OCI-LY7 (cell line): ENCODE measurements at regions not wholly inside any gene's neighbourhood (a gene's known extent, or its start where the extent isn't known, plus 50 kb on each side); places are given as distances from the start of the nearest gene placed in this dataset.

Experiments
- BruUV-seq: library from RNA; stranded (reverse); fragments of 400-500 nt; replicated peaks from 2 replicates; lab custom pipeline; 2021; lab: Mats Ljungman, UMichigan
- CTCF ChIA-PET: fragments of 300-600 bp; sonication (Branson Sonifier 250); formaldehyde crosslinking; loops from one replicate; lab custom pipeline; 2022; ENCODE audit warnings: antibody characterized with exemption; ENCODE audit not compliant: unreplicated experiment; lab: Charles Lee
- POLR2A ChIA-PET: fragments of 300-600 bp; sonication (Branson Sonifier 250); formaldehyde crosslinking; loops from one replicate; lab custom pipeline; 2022; ENCODE audit warnings: antibody characterized with exemption; lab: Charles Lee
- DNase-seq: peaks from one replicate; pipeline ENCODE4 v3.0.0-alpha.2; 2015; ENCODE audit warnings: low spot score
- H2AFZ ChIP-seq: fragments of 200-600 bp; sonication (generic), shearing (Covaris generic); 2 replicates; pipeline ENCODE4 v1.6.1; 2014; ENCODE audit warnings: mild to moderate bottlenecking, antibody characterized with exemption, low read length, moderate library complexity
- H3K27ac ChIP-seq: fragments of 200-600 bp; sonication (generic); 2 replicates; pipeline ENCODE4 v1.5.1; 2014; ENCODE audit warnings: mixed run types, low read depth, mild to moderate bottlenecking, moderate library complexity, low read length, inconsistent platforms; ENCODE audit not compliant: poor library complexity, severe bottlenecking
- H3K36me3 ChIP-seq: fragments of 200-600 bp; sonication (generic); 2 replicates; pipeline ENCODE4 v1.6.1; 2014; ENCODE audit warnings: mild to moderate bottlenecking, antibody characterized with exemption, low read length, moderate library complexity, mixed read lengths; ENCODE audit not compliant: insufficient read depth
- H3K4me1 ChIP-seq: fragments of 200-600 bp; sonication (generic); 2 replicates; pipeline ENCODE4 v1.5.1; 2014; ENCODE audit warnings: mild to moderate bottlenecking, low read length; ENCODE audit not compliant: insufficient read depth, poor library complexity, severe bottlenecking
- H3K4me2 ChIP-seq: fragments of 200-600 bp; sonication (generic); 2 replicates; pipeline ENCODE4 v1.6.1; 2014; ENCODE audit warnings: mild to moderate bottlenecking, low read length
- H3K4me3 ChIP-seq: fragments of 200-600 bp; sonication (generic); 2 replicates; pipeline ENCODE4 v1.5.1; 2014; ENCODE audit warnings: mild to moderate bottlenecking, low read depth, low read length; ENCODE audit not compliant: poor library complexity, severe bottlenecking
- H3K79me2 ChIP-seq: fragments of 200-600 bp; sonication (generic); 2 replicates; pipeline ENCODE4 v1.6.1; 2016; ENCODE audit warnings: low read depth, mild to moderate bottlenecking, low read length, moderate library complexity, mixed read lengths; ENCODE audit not compliant: insufficient read depth
- H3K9me2 ChIP-seq: fragments of 200-600 bp; sonication (generic); 2 replicates; pipeline ENCODE4 v1.6.1; 2016; ENCODE audit warnings: mild to moderate bottlenecking, low read length, mixed read lengths; ENCODE audit not compliant: insufficient read depth
- H3K9me3 ChIP-seq: fragments of 200-600 bp; sonication (generic); 2 replicates; pipeline ENCODE4 v1.6.1; 2014; ENCODE audit warnings: mild to moderate bottlenecking, mixed run types, low read length, mixed read lengths
- H4K20me1 ChIP-seq: fragments of 200-600 bp; sonication (generic); 2 replicates; pipeline ENCODE4 v1.6.1; 2014; ENCODE audit warnings: mild to moderate bottlenecking, antibody characterized with exemption, low read length, moderate library complexity, mixed read lengths; ENCODE audit not compliant: insufficient read depth
- CTCF ChIP-seq: fragments of 200-600 bp; sonication (generic); conservative IDR thresholded peaks from 2 replicates; pipeline ENCODE4 v1.5.1; 2014; ENCODE audit warnings: mild to moderate bottlenecking, antibody characterized with exemption, low read length, moderate library complexity, mixed read lengths
- EZH2phosphoT487 ChIP-seq: fragments of 200-600 bp; sonication (generic); IDR thresholded peaks from 2 replicates; pipeline ENCODE4 v1.6.1; 2018; ENCODE audit warnings: low read depth, borderline replicate concordance, mild to moderate bottlenecking, mixed run types, antibody characterized with exemption, low read length, moderate library complexity, mixed read lengths
- intact Hi-C: fragments of 100-400 bp; cut with micrococcal nuclease; formaldehyde crosslinking; loops from one replicate; pipeline ENCODE4 v1.10.0; 2022; ENCODE audit not compliant: unreplicated experiment

GRCh38 chr20:24820345-24820744 is 128.7 kb upstream of the CST7 start:
- no peaks in the 10 kb centered on the region for H3K9me3 ChIP-seq
- POLR2A ChIA-PET = no interaction called here
- H3K27ac ChIP-seq = no peak overlapping the region
- DNase-seq = no peak
- CTCF ChIA-PET = interaction anchor here (0.6 kb wide), 1 partner anchor 681 kb away, joined by 3 read pairs; no protein-coding TSS in a partner anchor
- H3K4me3 ChIP-seq = no peak overlapping the region
- no peaks in the 10 kb centered on the region for H3K79me2 ChIP-seq
- H4K20me1 ChIP-seq = no peaks in the 10 kb centered on the region
- H3K4me2 ChIP-seq = no peak overlapping the region
- TF ChIP-seq EZH2phosphoT487 (no peak), CTCF (no peak)
- intact Hi-C loops = no loop called here
- BruUV-seq = no TSS peak
- no peaks in the 10 kb centered on the region for H3K36me3 ChIP-seq
- no peaks in the 10 kb centered on the region for H3K9me2 ChIP-seq
- no peak overlapping the region for H2AFZ ChIP-seq
- H3K4me1 ChIP-seq = no peaks in the 10 kb centered on the region

GRCh38 chr20:24821391-24821790 is 127.7 kb upstream of the CST7 start:
- H4K20me1 ChIP-seq = no peaks in the 10 kb centered on the region
- H3K27ac ChIP-seq = no peak overlapping the region
- DNase-seq = no peak
- ChIA-PET CTCF (no interaction called here), POLR2A (interaction anchor here (1.3 kb wide), 1 partner anchor 14 kb away, joined by 3 read pairs; no protein-coding TSS in a partner anchor)
- no TSS peak for BruUV-seq
- H3K4me2 ChIP-seq = no peak overlapping the region
- H3K4me3 ChIP-seq = no peak overlapping the region
- TF ChIP-seq CTCF (no peak), EZH2phosphoT487 (no peak)
- no peaks in the 10 kb centered on the region for H3K79me2 ChIP-seq
- intact Hi-C loops = no loop called here
- no peaks in the 10 kb centered on the region for H3K9me2 ChIP-seq
- no peaks in the 10 kb centered on the region for H3K9me3 ChIP-seq
- no peak overlapping the region for H2AFZ ChIP-seq
- H3K4me1 ChIP-seq = no peaks in the 10 kb centered on the region
- no peaks in the 10 kb centered on the region for H3K36me3 ChIP-seq

DNA sequence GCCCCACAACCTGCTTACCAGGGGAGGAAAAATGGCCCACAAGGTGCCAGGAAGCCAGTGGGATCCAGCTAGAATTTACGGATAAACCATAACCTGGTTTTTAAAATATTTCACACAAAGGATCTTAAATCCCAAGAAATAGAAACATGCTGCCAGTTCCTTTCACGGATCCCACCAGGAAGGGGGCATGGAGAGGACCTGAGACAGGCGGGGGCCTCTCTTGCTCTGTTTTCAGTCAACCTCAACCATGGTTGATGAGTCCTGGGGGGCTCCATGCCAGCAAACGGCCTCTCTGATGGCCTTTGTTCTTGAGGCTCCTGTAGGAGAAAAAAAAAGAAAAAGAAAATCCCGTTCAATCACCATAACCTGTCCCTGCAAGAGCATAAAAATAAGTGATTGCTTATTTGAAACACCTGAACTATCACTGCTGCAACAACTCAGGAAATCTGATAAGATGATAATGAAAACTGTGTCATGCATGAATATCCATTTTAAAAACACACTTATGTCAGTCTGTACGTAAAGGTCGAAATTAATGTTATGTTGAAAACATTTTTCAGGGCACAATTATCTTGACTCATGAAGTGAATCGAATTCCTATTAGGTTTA is 125.8 kb upstream of the CST7 start:
- Histone ChIP-seq H2AFZ (no peak overlapping the region), H4K20me1 (no peaks in the 10 kb centered on the region), H3K4me2 (no peak overlapping the region), H3K4me1 (no peaks in the 10 kb centered on the region), H3K4me3 (no peak overlapping the region), H3K27ac (no peak overlapping the region), H3K9me2 (no peaks in the 10 kb centered on the region), H3K79me2 (no peaks in the 10 kb centered on the region), H3K36me3 (no peaks in the 10 kb centered on the region), H3K9me3 (no peaks in the 10 kb centered on the region)
- ChIA-PET POLR2A (no interaction called here), CTCF (no interaction called here)
- BruUV-seq = no TSS peak
- TF ChIP-seq EZH2phosphoT487 = no peak
- TF ChIP-seq CTCF = no peak
- DNase-seq = no peak
- intact Hi-C loops = no loop called here
